Endothelial cell of umbilical vein (primary cell): ENCODE measurements at regions not wholly inside any gene's neighbourhood (a gene's known extent, or its start where the extent isn't known, plus 50 kb on each side); places are given as distances from the start of the nearest gene placed in this dataset.

Source experiments
- BruUV-seq: library from RNA; stranded (reverse); fragments of 400-500 nt; replicated peaks from 2 replicates; lab custom pipeline; 2021; lab: Mats Ljungman, UMichigan
- CTCF ChIA-PET: fragments of 300-600, 350-600 bp; sonication (Branson Sonifier 250); formaldehyde crosslinking; loops from one replicate; lab custom pipeline; 2021; ENCODE audit warnings: antibody characterized with exemption, inconsistent platforms; lab: Charles Lee
- POLR2A ChIA-PET: fragments of 300-600, 350-600 bp; sonication (Branson Sonifier 250); formaldehyde crosslinking; loops from one replicate; lab custom pipeline; 2021; ENCODE audit warnings: antibody characterized with exemption, inconsistent platforms; lab: Charles Lee
- DNase-seq: peaks from one replicate; pipeline ENCODE4 v3.0.0-alpha.2; 2011; ENCODE audit warnings: low read depth, low spot score
- FAIRE-seq: peaks from 2 replicates; lab custom pipeline; 2011; peaks lifted over from hg19 to GRCh38; lab: Jason Lieb, UNC
- H2AFZ ChIP-seq: 2 replicates; pipeline ENCODE4 v1.6.0; 2012; ENCODE audit warnings: low read depth, low read length, control low read depth, inconsistent platforms
- H3K27ac ChIP-seq: 2 replicates; pipeline ENCODE4 v1.5.1; 2011; ENCODE audit warnings: low read depth, mild to moderate bottlenecking, control low read depth, low read length, moderate library complexity; ENCODE audit not compliant: insufficient read depth
- H3K27me3 ChIP-seq, 2 experiments: 2 replicates each; pipeline versions ENCODE4 v1.6.0 to v1.6.1; 2011; ENCODE audit warnings: low read length in 2 of 2, mixed read lengths in 1 of 2; ENCODE audit not compliant: control insufficient read depth in 2 of 2, insufficient read depth in 2 of 2
- H3K36me3 ChIP-seq, 2 experiments: 2 replicates in 1 of 2; 3 replicates in 1 of 2; pipeline ENCODE4 v1.5.1; 2011; ENCODE audit warnings: low read length in 2 of 2, mild to moderate bottlenecking in 1 of 2, moderate library complexity in 1 of 2; ENCODE audit not compliant: control insufficient read depth in 2 of 2, insufficient read depth in 2 of 2; ENCODE audit errors: extremely low read depth in 1 of 2
- H3K4me1 ChIP-seq: 3 replicates; pipeline ENCODE4 v1.5.1; 2011; ENCODE audit warnings: mild to moderate bottlenecking, low read length; ENCODE audit not compliant: control insufficient read depth, insufficient read depth; ENCODE audit errors: extremely low read depth
- H3K4me2 ChIP-seq: 2 replicates; pipeline ENCODE4 v1.6.1; 2011; ENCODE audit warnings: low read length, control low read depth, mixed read lengths; ENCODE audit not compliant: insufficient read depth
- H3K4me3 ChIP-seq, 3 experiments: fragments of 200-600 bp in 1 of 3; sonication (generic), shearing (Covaris generic) in 1 of 3; replicated peaks in 1 of 3; 2 replicates each; pipeline ENCODE4 v1.5.1; 2011 to 2016; ENCODE audit warnings: control low read depth in 3 of 3, low read length in 3 of 3, mild to moderate bottlenecking in 2 of 3, inconsistent platforms in 1 of 3, low read depth in 1 of 3, moderate library complexity in 1 of 3; ENCODE audit not compliant: insufficient read depth in 1 of 3
- H3K79me2 ChIP-seq: 2 replicates; pipeline ENCODE4 v1.6.0; 2012; ENCODE audit warnings: low read length, inconsistent platforms; ENCODE audit not compliant: control insufficient read depth, insufficient read depth
- H3K9ac ChIP-seq: replicated peaks from 2 replicates; pipeline ENCODE3; 2011; ENCODE audit warnings: low read length, control low read depth; ENCODE audit not compliant: insufficient read depth; ENCODE audit errors: extremely low read depth
- H3K9me1 ChIP-seq: replicated peaks from 3 replicates; pipeline ENCODE4 v1.6.0; 2011; ENCODE audit warnings: mild to moderate bottlenecking, low read length; ENCODE audit not compliant: control insufficient read depth, insufficient read depth; ENCODE audit errors: extremely low read depth
- H3K9me3 ChIP-seq: replicated peaks from 2 replicates; pipeline ENCODE4 v1.5.1; 2012; ENCODE audit warnings: low read length, inconsistent platforms; ENCODE audit not compliant: control insufficient read depth, insufficient read depth
- H4K20me1 ChIP-seq: replicated peaks from 2 replicates; pipeline ENCODE3; 2011; ENCODE audit warnings: mild to moderate bottlenecking, low read length; ENCODE audit not compliant: control insufficient read depth, insufficient read depth; ENCODE audit errors: extremely low read depth
- EZH2 ChIP-seq: IDR thresholded peaks from 2 replicates; pipeline ENCODE4 v1.6.1; 2012; ENCODE audit warnings: borderline replicate concordance, low read depth, mild to moderate bottlenecking, moderate library complexity, low read length, inconsistent platforms; ENCODE audit not compliant: severe bottlenecking
- FOS ChIP-seq: IDR thresholded peaks from 2 replicates; pipeline ENCODE4 v1.6.1; 2011; ENCODE audit warnings: mild to moderate bottlenecking, low read length, moderate library complexity, borderline replicate concordance; ENCODE audit not compliant: insufficient read depth
- GATA2 ChIP-seq: IDR thresholded peaks from 2 replicates; pipeline ENCODE4 v1.7.0; 2011; ENCODE audit warnings: low read depth, mild to moderate bottlenecking, moderate library complexity, mixed read lengths, low read length; ENCODE audit not compliant: insufficient read length, insufficient read depth
- JUN ChIP-seq: IDR thresholded peaks from 2 replicates; pipeline ENCODE4 v1.6.1; 2011; ENCODE audit warnings: borderline replicate concordance, low read depth; ENCODE audit not compliant: insufficient read length, insufficient read depth
- MYC ChIP-seq: IDR thresholded peaks from one replicate; pipeline ENCODE4 v1.6.1; 2011; ENCODE audit warnings: mild to moderate bottlenecking, low read depth, low read length
- POLR2A ChIP-seq: IDR thresholded peaks from 2 replicates; pipeline ENCODE4 v1.6.1; 2012; ENCODE audit warnings: low read depth, mild to moderate bottlenecking, control low read depth, low read length
- POLR2AphosphoS5 ChIP-seq: IDR thresholded peaks from 2 replicates; pipeline ENCODE4 v1.6.1; 2012; ENCODE audit warnings: low read depth, mild to moderate bottlenecking, control low read depth, low read length, moderate library complexity; ENCODE audit not compliant: insufficient read depth
- dilution Hi-C: fragments of 300-500 bp; cut with MboI; formaldehyde crosslinking; loops from one replicate; pipeline ENCODE4 v1.15.0; 2019; ENCODE audit warnings: low sequenced_read_pairs; ENCODE audit not compliant: extremely low pct_ligation_motif_present
- intact Hi-C: fragments of 100-400 bp; cut with micrococcal nuclease; formaldehyde crosslinking; loops from one replicate; pipeline ENCODE4 v1.10.0; 2022
- TF ChIP-seq, protein P1 (sequence below): IDR thresholded peaks from 2 replicates; pipeline ENCODE4 v1.6.1; 2011; ENCODE audit not compliant: insufficient read depth, insufficient read length
- TF ChIP-seq, protein P2 (sequence below), 2 donors: IDR thresholded peaks; 1 replicate in 1 of 2; 2 replicates in 1 of 2; pipeline ENCODE4 v1.5.1; 2011; ENCODE audit warnings: low read length in 2 of 2, mild to moderate bottlenecking in 2 of 2, moderate library complexity in 2 of 2, control low read depth in 1 of 2, inconsistent platforms in 1 of 2, low read depth in 1 of 2; ENCODE audit not compliant: insufficient read depth in 1 of 2; ENCODE audit errors: extremely low read depth in 1 of 2

DNA sequence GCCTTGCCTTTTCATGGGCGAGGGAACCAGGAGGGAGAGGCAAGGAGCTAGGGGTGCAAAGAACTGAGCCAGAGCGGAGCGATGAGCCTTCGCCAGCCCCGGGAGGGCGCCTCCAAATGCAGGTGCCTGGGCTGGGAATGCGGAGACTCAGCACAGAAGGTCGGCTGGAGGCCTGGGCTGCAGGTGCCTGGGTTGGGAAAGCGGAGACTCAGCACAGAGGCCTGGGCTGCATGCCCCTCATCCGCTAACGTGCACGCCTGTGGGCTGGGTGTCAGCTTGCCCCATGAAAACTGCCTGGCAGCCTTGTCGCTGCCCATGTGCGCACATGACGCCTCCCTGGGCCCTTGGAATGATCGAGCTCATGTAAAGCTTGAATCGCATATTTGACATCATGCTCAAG is 51.8 kb downstream of the POM121L12 start:
- Histone ChIP-seq H3K27me3 (no peaks in the 10 kb centered on the region), H3K27ac (no peak overlapping the region), H3K9me3 (no peaks in the 10 kb centered on the region), H3K9me1 (no peaks in the 10 kb centered on the region), H3K36me3 (no peaks in the 10 kb centered on the region), H3K4me1 (no peaks in the 10 kb centered on the region), H2AFZ (no peak overlapping the region), H3K4me3 (no peak overlapping the region), H3K9ac (no peak overlapping the region), H4K20me1 (no peaks in the 10 kb centered on the region), H3K4me2 (no peak overlapping the region), H3K79me2 (no peaks in the 10 kb centered on the region)
- TF ChIP-seq POLR2AphosphoS5, result no peak
- TF ChIP-seq, protein P1, sequence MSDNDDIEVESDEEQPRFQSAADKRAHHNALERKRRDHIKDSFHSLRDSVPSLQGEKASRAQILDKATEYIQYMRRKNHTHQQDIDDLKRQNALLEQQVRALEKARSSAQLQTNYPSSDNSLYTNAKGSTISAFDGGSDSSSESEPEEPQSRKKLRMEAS, result no peak
- TF ChIP-seq MYC, result no peak
- TF ChIP-seq POLR2A, result no peak
- TF ChIP-seq, protein P2, sequence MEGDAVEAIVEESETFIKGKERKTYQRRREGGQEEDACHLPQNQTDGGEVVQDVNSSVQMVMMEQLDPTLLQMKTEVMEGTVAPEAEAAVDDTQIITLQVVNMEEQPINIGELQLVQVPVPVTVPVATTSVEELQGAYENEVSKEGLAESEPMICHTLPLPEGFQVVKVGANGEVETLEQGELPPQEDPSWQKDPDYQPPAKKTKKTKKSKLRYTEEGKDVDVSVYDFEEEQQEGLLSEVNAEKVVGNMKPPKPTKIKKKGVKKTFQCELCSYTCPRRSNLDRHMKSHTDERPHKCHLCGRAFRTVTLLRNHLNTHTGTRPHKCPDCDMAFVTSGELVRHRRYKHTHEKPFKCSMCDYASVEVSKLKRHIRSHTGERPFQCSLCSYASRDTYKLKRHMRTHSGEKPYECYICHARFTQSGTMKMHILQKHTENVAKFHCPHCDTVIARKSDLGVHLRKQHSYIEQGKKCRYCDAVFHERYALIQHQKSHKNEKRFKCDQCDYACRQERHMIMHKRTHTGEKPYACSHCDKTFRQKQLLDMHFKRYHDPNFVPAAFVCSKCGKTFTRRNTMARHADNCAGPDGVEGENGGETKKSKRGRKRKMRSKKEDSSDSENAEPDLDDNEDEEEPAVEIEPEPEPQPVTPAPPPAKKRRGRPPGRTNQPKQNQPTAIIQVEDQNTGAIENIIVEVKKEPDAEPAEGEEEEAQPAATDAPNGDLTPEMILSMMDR (IDR thresholded peaks at IDR 0.05; ENCODE audit: extremely low read depth in 1 of 2, insufficient read depth in 1 of 2, low read depth in 1 of 2, low read length in 2 of 2), result no peak
- TF ChIP-seq FOS, result no peak
- TF ChIP-seq EZH2, result no peak
- TF ChIP-seq JUN, result no peak
- no peak for TF ChIP-seq GATA2
- dilution Hi-C loops, result no loop called here
- FAIRE-seq (no peak), DNase-seq (no peak)
- POLR2A ChIA-PET, result no interaction called here
- CTCF ChIA-PET, result no interaction called here
- intact Hi-C loops, result no loop called here
- no TSS peak for BruUV-seq
